Upper lobe of right lung (tissue), 1 donor: ENCODE measurements at regions not wholly inside any gene's neighbourhood (a gene's known extent, or its start where the extent isn't known, plus 50 kb on each side); places are given as distances from the start of the nearest gene placed in this dataset.

ENCODE experiments used
- ATAC-seq: fragments of 200-7000 bp; cut with Tn5 transposase; one replicate; pipeline ENCODE4 v1.9.1; 2020; ENCODE audit warnings: mild to moderate bottlenecking, moderate library complexity
- DNase-seq: peaks from one replicate; pipeline ENCODE4 v3.0.0-alpha.2; 2020
- H3K27ac ChIP-seq: fragments of 200-600 bp; one replicate; pipeline ENCODE4 v1.8.0; 2022
- H3K27me3 ChIP-seq: fragments of 200-600 bp; one replicate; pipeline ENCODE4 v1.8.0; 2022; ENCODE audit warnings: mild to moderate bottlenecking
- H3K36me3 ChIP-seq: fragments of 200-600 bp; one replicate; pipeline ENCODE4 v1.8.0; 2022
- H3K4me1 ChIP-seq: fragments of 200-600 bp; one replicate; pipeline ENCODE4 v1.8.0; 2022
- H3K4me3 ChIP-seq: fragments of 200-600 bp; one replicate; pipeline ENCODE4 v1.8.0; 2022; ENCODE audit warnings: mild to moderate bottlenecking
- H3K9me3 ChIP-seq: fragments of 200-600 bp; one replicate; pipeline ENCODE4 v1.8.0; 2022
- intact Hi-C: fragments of 100-400 bp; cut with DNase I; formaldehyde crosslinking; loops from one replicate; pipeline ENCODE4 v1.11.0; 2022
- TF ChIP-seq, protein P1 (sequence below): fragments of 200-600 bp; IDR thresholded peaks from one replicate; pipeline ENCODE4 v1.8.0; 2022; ENCODE audit warnings: antibody characterized with exemption
- donor health status: DM: no; HTN: yes; CAD: no; lungs with severe emphysema.

GRCh38 chr7:109402107-109402506, 832.4 kb downstream of the DNAJB9 start:
- no peak for DNase-seq
- Histone ChIP-seq H3K36me3 (no peaks in the 10 kb centered on the region), H3K4me1 (no peaks in the 10 kb centered on the region), H3K4me3 (no peak overlapping the region), H3K27me3 (no peaks in the 10 kb centered on the region), H3K9me3 (no peaks in the 10 kb centered on the region), H3K27ac (no peak overlapping the region)
- ATAC-seq: no peak
- TF ChIP-seq, protein P1, sequence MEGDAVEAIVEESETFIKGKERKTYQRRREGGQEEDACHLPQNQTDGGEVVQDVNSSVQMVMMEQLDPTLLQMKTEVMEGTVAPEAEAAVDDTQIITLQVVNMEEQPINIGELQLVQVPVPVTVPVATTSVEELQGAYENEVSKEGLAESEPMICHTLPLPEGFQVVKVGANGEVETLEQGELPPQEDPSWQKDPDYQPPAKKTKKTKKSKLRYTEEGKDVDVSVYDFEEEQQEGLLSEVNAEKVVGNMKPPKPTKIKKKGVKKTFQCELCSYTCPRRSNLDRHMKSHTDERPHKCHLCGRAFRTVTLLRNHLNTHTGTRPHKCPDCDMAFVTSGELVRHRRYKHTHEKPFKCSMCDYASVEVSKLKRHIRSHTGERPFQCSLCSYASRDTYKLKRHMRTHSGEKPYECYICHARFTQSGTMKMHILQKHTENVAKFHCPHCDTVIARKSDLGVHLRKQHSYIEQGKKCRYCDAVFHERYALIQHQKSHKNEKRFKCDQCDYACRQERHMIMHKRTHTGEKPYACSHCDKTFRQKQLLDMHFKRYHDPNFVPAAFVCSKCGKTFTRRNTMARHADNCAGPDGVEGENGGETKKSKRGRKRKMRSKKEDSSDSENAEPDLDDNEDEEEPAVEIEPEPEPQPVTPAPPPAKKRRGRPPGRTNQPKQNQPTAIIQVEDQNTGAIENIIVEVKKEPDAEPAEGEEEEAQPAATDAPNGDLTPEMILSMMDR: no peak
- intact Hi-C loops: no loop called here

GRCh38 chr7:109407756-109408155, 838.1 kb downstream of the DNAJB9 start:
- H3K36me3 ChIP-seq: no peaks in the 10 kb centered on the region
- intact Hi-C loops: no loop called here
- H3K4me3 ChIP-seq: no peak overlapping the region
- TF ChIP-seq, protein P1: no peak
- no peak overlapping the region for H3K27ac ChIP-seq
- no peaks in the 10 kb centered on the region for H3K4me1 ChIP-seq
- H3K27me3 ChIP-seq: no peaks in the 10 kb centered on the region
- no peak for DNase-seq
- ATAC-seq: no peak
- H3K9me3 ChIP-seq: no peaks in the 10 kb centered on the region

- no peak for ATAC-seq
- intact Hi-C loops: no loop called here
Measured at GRCh38 chr7:109437957-109438356, 868.3 kb downstream of the DNAJB9 start.

GRCh38 chr7:109449760-109450159, 880.1 kb downstream of the DNAJB9 start:
- no peaks in the 10 kb centered on the region for H3K36me3 ChIP-seq

More at GRCh38 chr7:109437957-109438356, 868.3 kb downstream of the DNAJB9 start:
- H3K9me3 ChIP-seq: no peaks in the 10 kb centered on the region
- no peaks in the 10 kb centered on the region for H3K36me3 ChIP-seq
- no peaks in the 10 kb centered on the region for H3K27me3 ChIP-seq
- TF ChIP-seq, protein P1: no peak
- no peak overlapping the region for H3K27ac ChIP-seq
- no peak overlapping the region for H3K4me3 ChIP-seq
- no peak for DNase-seq
- H3K4me1 ChIP-seq: no peaks in the 10 kb centered on the region

DNA sequence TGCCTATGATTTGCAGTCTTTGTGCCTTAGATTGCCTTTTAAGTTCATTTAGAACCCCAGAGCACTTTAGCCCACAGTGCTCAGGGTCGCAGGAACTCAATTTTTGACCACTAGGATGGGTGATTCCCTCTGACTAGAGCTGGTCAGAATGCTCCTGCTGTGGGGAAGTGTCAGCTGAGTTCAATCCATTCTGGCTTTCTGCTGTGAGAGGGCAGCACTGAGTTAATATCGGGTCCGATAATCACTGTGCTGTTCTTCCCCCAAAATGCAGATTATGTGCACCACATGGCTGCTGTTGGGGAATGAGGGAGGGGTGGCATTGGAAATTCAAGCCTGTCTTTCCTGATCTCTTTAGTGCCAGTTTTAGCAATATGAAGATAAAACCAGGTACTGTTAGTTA, 886.4 kb downstream of the DNAJB9 start:
- no peaks in the 10 kb centered on the region for H3K36me3 ChIP-seq
- peaks cover 4% of the 10 kb centered on the region for H3K9me3 ChIP-seq
- H3K27ac ChIP-seq: no peak overlapping the region
- intact Hi-C loops: no loop called here
- no peaks in the 10 kb centered on the region for H3K4me1 ChIP-seq
- H3K4me3 ChIP-seq: no peak overlapping the region
- no peaks in the 10 kb centered on the region for H3K27me3 ChIP-seq
- ATAC-seq (no peak), DNase-seq (no peak)
- TF ChIP-seq, protein P1: no peak

More at GRCh38 chr7:109449760-109450159, 880.1 kb downstream of the DNAJB9 start:
- Histone ChIP-seq H3K4me1 (no peaks in the 10 kb centered on the region), H3K9me3 (peaks cover 4% of the 10 kb centered on the region), H3K27ac (no peak overlapping the region), H3K27me3 (no peaks in the 10 kb centered on the region), H3K4me3 (no peak overlapping the region)
- TF ChIP-seq, protein P1: no peak
- no peak for ATAC-seq
- DNase-seq: no peak
- intact Hi-C loops: no loop called here

DNA sequence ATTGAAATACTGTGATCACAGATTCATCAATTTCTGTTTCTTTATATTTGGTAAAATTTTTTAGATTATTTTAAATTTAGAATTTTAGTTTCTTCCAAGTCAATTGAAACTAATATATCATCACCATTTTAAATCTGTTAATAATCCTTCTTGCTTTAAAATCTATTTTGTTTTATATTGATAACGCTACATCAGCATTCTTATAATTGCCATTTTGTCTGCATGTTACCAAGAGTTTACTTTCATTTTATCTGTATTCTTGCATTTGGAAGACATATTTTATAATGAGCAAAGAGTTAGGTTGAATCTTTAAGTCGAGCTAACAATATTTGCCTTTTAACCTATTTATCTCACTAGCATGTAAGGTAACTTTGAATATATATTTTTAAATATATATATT, 890.6 kb downstream of the DNAJB9 start:
- H3K9me3 ChIP-seq: no peaks in the 10 kb centered on the region
- TF ChIP-seq, protein P1: no peak
- no peaks in the 10 kb centered on the region for H3K4me1 ChIP-seq
- H3K27me3 ChIP-seq: no peaks in the 10 kb centered on the region
- no peak overlapping the region for H3K27ac ChIP-seq
- no peaks in the 10 kb centered on the region for H3K36me3 ChIP-seq
- no peak overlapping the region for H3K4me3 ChIP-seq
- DNase-seq (no peak), ATAC-seq (no peak)
- intact Hi-C loops: no loop called here
